Activated naive CD4-positive, alpha-beta T cell treated with anti-CD3 and anti-CD28 coated beads, Interleukin-2, amount 50 U/mL, for 72 hours (primary cell): ENCODE measurements at regions not wholly inside any gene's neighbourhood (a gene's known extent, or its start where the extent isn't known, plus 50 kb on each side); places are given as distances from the start of the nearest gene placed in this dataset.

Experiments used
- ATAC-seq, 2 donors: fragments of 150-1000 bp; cut with Tn5 transposase; 2 replicates each; pipeline ENCODE4 v1.10.0; 2021; ENCODE audit warnings: mild to moderate bottlenecking in 2 of 2, moderate library complexity in 2 of 2
- DNase-seq, 2 donors: peaks; one replicate each; pipeline ENCODE4 v3.0.0; 2021 to 2022; ENCODE audit warnings: low spot score in 2 of 2
- H3K27ac Mint-ChIP-seq, 2 donors: one replicate each; pipeline ENCODE4 v1.8.0; 2022; ENCODE audit warnings: mild to moderate bottlenecking in 2 of 2, mixed read lengths in 2 of 2
- H3K36me3 Mint-ChIP-seq, 2 donors: one replicate each; pipeline ENCODE4 v1.8.0; 2022; ENCODE audit warnings: mixed read lengths in 2 of 2
- H3K9me3 Mint-ChIP-seq, 2 donors: one replicate each; pipeline ENCODE4 v1.8.0; 2022; ENCODE audit warnings: mixed read lengths in 2 of 2

GRCh38 chr4:36785973-36786372 is 458.6 kb upstream of the NWD2 start:
- Mint-ChIP-seq H3K36me3 (no peaks in the 10 kb centered on the region), H3K27ac (no peak overlapping the region), H3K9me3 (no peaks in the 10 kb centered on the region)
- ATAC-seq (no peak), DNase-seq (no peak)

GRCh38 chr4:36786519-36786918 is 458.0 kb upstream of the NWD2 start:
- no peaks in the 10 kb centered on the region for H3K9me3 Mint-ChIP-seq
- no peak for ATAC-seq

GRCh38 chr4:36794716-36795115 is 449.8 kb upstream of the NWD2 start:
- Mint-ChIP-seq H3K27ac (no peak overlapping the region), H3K9me3 (peaks cover 0 to 7% of the 10 kb centered on the region in 2 donors), H3K36me3 (no peaks in the 10 kb centered on the region)
- ATAC-seq (no peak), DNase-seq (no peak)

More at GRCh38 chr4:36786519-36786918, 458.0 kb upstream of the NWD2 start:
- H3K27ac Mint-ChIP-seq = no peak overlapping the region
- DNase-seq = no peak
- H3K36me3 Mint-ChIP-seq = no peaks in the 10 kb centered on the region

GRCh38 chr4:36812149-36812548 is 432.4 kb upstream of the NWD2 start:
- DNase-seq (no peak), ATAC-seq (no peak)
- H3K36me3 Mint-ChIP-seq = no peaks in the 10 kb centered on the region
- H3K9me3 Mint-ChIP-seq = peaks cover 0 to 3% of the 10 kb centered on the region in 2 donors
- H3K27ac Mint-ChIP-seq = no peak overlapping the region

GRCh38 chr4:36815536-36815935 is 429.0 kb upstream of the NWD2 start:
- H3K27ac Mint-ChIP-seq = no peak overlapping the region

GRCh38 chr4:36823199-36823967 is 421.2 kb upstream of the NWD2 start:
- no peak for DNase-seq
- no peak overlapping the region for H3K27ac Mint-ChIP-seq
- ATAC-seq = no peak
- H3K36me3 Mint-ChIP-seq = no peaks in the 10 kb centered on the region
- peaks cover 0 to 6% of the 10 kb centered on the region in 2 donors for H3K9me3 Mint-ChIP-seq

More at GRCh38 chr4:36815536-36815935, 429.0 kb upstream of the NWD2 start:
- H3K9me3 Mint-ChIP-seq = peaks cover 0 to 3% of the 10 kb centered on the region in 2 donors
- no peak for ATAC-seq
- no peak for DNase-seq
- H3K36me3 Mint-ChIP-seq = no peaks in the 10 kb centered on the region

- peaks cover 0 to 6% of the 10 kb centered on the region in 2 donors for H3K9me3 Mint-ChIP-seq
- H3K27ac Mint-ChIP-seq = no peak overlapping the region
- ATAC-seq = no peak
- no peaks in the 10 kb centered on the region for H3K36me3 Mint-ChIP-seq
- DNase-seq = no peak
Measured at GRCh38 chr4:36824682-36825081, 419.9 kb upstream of the NWD2 start.

GRCh38 chr4:36835246-36835645 is 409.3 kb upstream of the NWD2 start:
- Mint-ChIP-seq H3K36me3 (no peaks in the 10 kb centered on the region), H3K9me3 (no peaks in the 10 kb centered on the region), H3K27ac (no peak overlapping the region)
- ATAC-seq = peak; percentile 62 to 71
- DNase-seq = no peak

GRCh38 chr4:36841583-36842326 is 402.8 kb upstream of the NWD2 start:
- DNase-seq (no peak), ATAC-seq (peak in 1 of 2 donors; percentile 60)
- Mint-ChIP-seq H3K36me3 (no peaks in the 10 kb centered on the region), H3K9me3 (no peaks in the 10 kb centered on the region), H3K27ac (no peak overlapping the region)

GRCh38 chr4:36844448-36844847 is 400.1 kb upstream of the NWD2 start:
- no peak overlapping the region for H3K27ac Mint-ChIP-seq
- ATAC-seq (no peak), DNase-seq (no peak)
- no peaks in the 10 kb centered on the region for H3K9me3 Mint-ChIP-seq
- H3K36me3 Mint-ChIP-seq = no peaks in the 10 kb centered on the region

GRCh38 chr4:36852856-36853255 is 391.7 kb upstream of the NWD2 start:
- no peak for DNase-seq
- Mint-ChIP-seq H3K36me3 (no peaks in the 10 kb centered on the region), H3K9me3 (peaks cover 10 to 12% of the 10 kb centered on the region in 2 donors), H3K27ac (no peak overlapping the region)
- no peak for ATAC-seq

- no peak for ATAC-seq
- Mint-ChIP-seq H3K27ac (no peak overlapping the region), H3K9me3 (peaks cover 12 to 15% of the 10 kb centered on the region in 2 donors), H3K36me3 (no peaks in the 10 kb centered on the region)
- no peak for DNase-seq
Measured at GRCh38 chr4:36854554-36854953, 390.0 kb upstream of the NWD2 start.

- no peak for DNase-seq
- ATAC-seq = no peak
- no peaks in the 10 kb centered on the region for H3K36me3 Mint-ChIP-seq
- peaks cover 0 to 3% of the 10 kb centered on the region in 2 donors for H3K9me3 Mint-ChIP-seq
- H3K27ac Mint-ChIP-seq = no peak overlapping the region
Measured at GRCh38 chr4:36863601-36864000, 380.9 kb upstream of the NWD2 start.

- Mint-ChIP-seq H3K36me3 (no peaks in the 10 kb centered on the region), H3K27ac (no peak overlapping the region), H3K9me3 (peaks cover 4% of the 10 kb centered on the region in 2 donors)
- DNase-seq (no peak), ATAC-seq (no peak)
Measured at GRCh38 chr4:36870121-36870520, 374.4 kb upstream of the NWD2 start.

GRCh38 chr4:36872679-36873078 is 371.9 kb upstream of the NWD2 start:
- no peaks in the 10 kb centered on the region for H3K36me3 Mint-ChIP-seq
- H3K27ac Mint-ChIP-seq = no peak overlapping the region

GRCh38 chr4:36884151-36884550 is 360.4 kb upstream of the NWD2 start:
- no peak for DNase-seq
- ATAC-seq = no peak
- Mint-ChIP-seq H3K36me3 (no peaks in the 10 kb centered on the region), H3K9me3 (no peaks in the 10 kb centered on the region), H3K27ac (no peak overlapping the region)

More at GRCh38 chr4:36872679-36873078, 371.9 kb upstream of the NWD2 start:
- ATAC-seq = no peak
- H3K9me3 Mint-ChIP-seq = peaks cover 4 to 6% of the 10 kb centered on the region in 2 donors
- no peak for DNase-seq

- ATAC-seq = no peak
- no peaks in the 10 kb centered on the region for H3K36me3 Mint-ChIP-seq
- H3K9me3 Mint-ChIP-seq = peaks cover 0 to 6% of the 10 kb centered on the region in 2 donors
- no peak for DNase-seq
- no peak overlapping the region for H3K27ac Mint-ChIP-seq
Measured at GRCh38 chr4:36891971-36892370, 352.6 kb upstream of the NWD2 start.
